HL-60 (cell line): ENCODE measurements at regions not wholly inside any gene's neighbourhood (a gene's known extent, or its start where the extent isn't known, plus 50 kb on each side); places are given as distances from the start of the nearest gene placed in this dataset.

Source experiments
- DNase-seq, 2 experiments: peaks; one replicate each; pipeline ENCODE4 v3.0.0-alpha.2; 2010 to 2020; ENCODE audit warnings: low read depth in 1 of 2, low spot score in 1 of 2
- H3K27ac ChIP-seq: fragments of 250-450 bp; sonication (Bioruptor Pico); replicated peaks from 2 replicates; pipeline ENCODE4 v1.5.1; 2020; ENCODE audit warnings: mild to moderate bottlenecking, moderate library complexity
- H3K27me3 ChIP-seq: fragments of 250-450 bp; sonication (Bioruptor Pico); 2 replicates; pipeline ENCODE4 v1.5.1; 2021; ENCODE audit warnings: mild to moderate bottlenecking, moderate library complexity; ENCODE audit not compliant: insufficient read depth, poor library complexity, severe bottlenecking
- H3K4me3 ChIP-seq: replicated peaks from 2 replicates; pipeline ENCODE4 v1.5.1; 2011; ENCODE audit warnings: mild to moderate bottlenecking, control low read depth, low read length; ENCODE audit not compliant: insufficient read depth
- GABPA ChIP-seq: IDR thresholded peaks from 2 replicates; pipeline ENCODE4 v1.6.1; 2012; ENCODE audit warnings: low read depth
- POLR2AphosphoS5 ChIP-seq: IDR thresholded peaks from 2 replicates; pipeline ENCODE4 v1.6.1; 2012; ENCODE audit warnings: low read depth
- SPI1 ChIP-seq: IDR thresholded peaks from 2 replicates; pipeline ENCODE4 v1.6.1; 2012; ENCODE audit warnings: low read depth, mild to moderate bottlenecking, borderline replicate concordance
- TF ChIP-seq, protein P1 (sequence below): IDR thresholded peaks from 2 replicates; pipeline ENCODE4 v1.6.1; 2012; ENCODE audit warnings: low read depth; ENCODE audit not compliant: insufficient replicate concordance
- TF ChIP-seq, protein P2 (sequence below): IDR thresholded peaks from one replicate; pipeline ENCODE4 v1.5.1; 2011; ENCODE audit warnings: low read length, control low read depth, inconsistent platforms; ENCODE audit not compliant: insufficient read depth

DNA sequence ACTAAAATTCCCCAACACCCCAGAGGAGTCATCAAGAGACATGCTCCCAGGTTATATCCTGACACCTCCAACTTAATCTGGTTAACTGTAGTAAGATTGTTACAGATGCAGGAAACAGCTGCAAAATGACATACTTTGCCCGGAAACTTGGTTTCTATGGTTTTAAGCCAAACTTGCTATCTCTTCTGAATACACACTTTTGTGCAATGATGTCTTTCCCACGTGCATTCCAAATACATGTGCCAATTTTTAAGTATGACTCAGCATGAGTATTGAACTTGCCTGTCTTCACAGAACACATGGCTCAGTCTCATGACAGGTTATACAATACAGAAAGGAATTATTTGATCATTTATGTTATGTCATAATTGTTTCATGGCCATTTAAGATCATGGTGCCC is 207.0 kb upstream of the DCBLD2 start:
- DNase-seq = no peak
- no peak for TF ChIP-seq GABPA
- TF ChIP-seq, protein P1, sequence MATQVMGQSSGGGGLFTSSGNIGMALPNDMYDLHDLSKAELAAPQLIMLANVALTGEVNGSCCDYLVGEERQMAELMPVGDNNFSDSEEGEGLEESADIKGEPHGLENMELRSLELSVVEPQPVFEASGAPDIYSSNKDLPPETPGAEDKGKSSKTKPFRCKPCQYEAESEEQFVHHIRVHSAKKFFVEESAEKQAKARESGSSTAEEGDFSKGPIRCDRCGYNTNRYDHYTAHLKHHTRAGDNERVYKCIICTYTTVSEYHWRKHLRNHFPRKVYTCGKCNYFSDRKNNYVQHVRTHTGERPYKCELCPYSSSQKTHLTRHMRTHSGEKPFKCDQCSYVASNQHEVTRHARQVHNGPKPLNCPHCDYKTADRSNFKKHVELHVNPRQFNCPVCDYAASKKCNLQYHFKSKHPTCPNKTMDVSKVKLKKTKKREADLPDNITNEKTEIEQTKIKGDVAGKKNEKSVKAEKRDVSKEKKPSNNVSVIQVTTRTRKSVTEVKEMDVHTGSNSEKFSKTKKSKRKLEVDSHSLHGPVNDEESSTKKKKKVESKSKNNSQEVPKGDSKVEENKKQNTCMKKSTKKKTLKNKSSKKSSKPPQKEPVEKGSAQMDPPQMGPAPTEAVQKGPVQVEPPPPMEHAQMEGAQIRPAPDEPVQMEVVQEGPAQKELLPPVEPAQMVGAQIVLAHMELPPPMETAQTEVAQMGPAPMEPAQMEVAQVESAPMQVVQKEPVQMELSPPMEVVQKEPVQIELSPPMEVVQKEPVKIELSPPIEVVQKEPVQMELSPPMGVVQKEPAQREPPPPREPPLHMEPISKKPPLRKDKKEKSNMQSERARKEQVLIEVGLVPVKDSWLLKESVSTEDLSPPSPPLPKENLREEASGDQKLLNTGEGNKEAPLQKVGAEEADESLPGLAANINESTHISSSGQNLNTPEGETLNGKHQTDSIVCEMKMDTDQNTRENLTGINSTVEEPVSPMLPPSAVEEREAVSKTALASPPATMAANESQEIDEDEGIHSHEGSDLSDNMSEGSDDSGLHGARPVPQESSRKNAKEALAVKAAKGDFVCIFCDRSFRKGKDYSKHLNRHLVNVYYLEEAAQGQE = no peak
- TF ChIP-seq, protein P2, sequence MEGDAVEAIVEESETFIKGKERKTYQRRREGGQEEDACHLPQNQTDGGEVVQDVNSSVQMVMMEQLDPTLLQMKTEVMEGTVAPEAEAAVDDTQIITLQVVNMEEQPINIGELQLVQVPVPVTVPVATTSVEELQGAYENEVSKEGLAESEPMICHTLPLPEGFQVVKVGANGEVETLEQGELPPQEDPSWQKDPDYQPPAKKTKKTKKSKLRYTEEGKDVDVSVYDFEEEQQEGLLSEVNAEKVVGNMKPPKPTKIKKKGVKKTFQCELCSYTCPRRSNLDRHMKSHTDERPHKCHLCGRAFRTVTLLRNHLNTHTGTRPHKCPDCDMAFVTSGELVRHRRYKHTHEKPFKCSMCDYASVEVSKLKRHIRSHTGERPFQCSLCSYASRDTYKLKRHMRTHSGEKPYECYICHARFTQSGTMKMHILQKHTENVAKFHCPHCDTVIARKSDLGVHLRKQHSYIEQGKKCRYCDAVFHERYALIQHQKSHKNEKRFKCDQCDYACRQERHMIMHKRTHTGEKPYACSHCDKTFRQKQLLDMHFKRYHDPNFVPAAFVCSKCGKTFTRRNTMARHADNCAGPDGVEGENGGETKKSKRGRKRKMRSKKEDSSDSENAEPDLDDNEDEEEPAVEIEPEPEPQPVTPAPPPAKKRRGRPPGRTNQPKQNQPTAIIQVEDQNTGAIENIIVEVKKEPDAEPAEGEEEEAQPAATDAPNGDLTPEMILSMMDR = no peak

DNA sequence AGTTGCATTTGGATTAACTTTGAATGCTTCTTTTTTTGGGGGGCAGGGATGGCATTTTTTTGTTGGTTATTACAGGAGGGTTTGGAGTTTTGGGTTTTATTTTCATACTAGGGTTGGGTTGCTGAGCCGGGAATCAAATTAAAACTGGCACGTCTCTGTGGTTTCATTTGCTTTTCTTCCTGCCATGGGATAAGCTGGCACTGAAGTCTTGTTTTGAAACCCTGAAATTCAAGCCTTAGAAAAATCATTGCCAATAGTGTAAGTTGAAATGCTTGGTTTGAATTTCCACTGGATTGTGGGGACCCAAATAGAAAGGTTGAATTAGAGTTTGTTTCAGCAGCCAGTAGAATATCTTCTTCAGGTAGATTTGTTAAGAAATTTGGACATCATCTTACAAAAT is 193.1 kb upstream of the DCBLD2 start:
- H3K4me3 ChIP-seq = no peak overlapping the region
- no peaks in the 10 kb centered on the region for H3K27me3 ChIP-seq
- H3K27ac ChIP-seq = no peak overlapping the region
- no peak for TF ChIP-seq POLR2AphosphoS5
- TF ChIP-seq GABPA = no peak
- TF ChIP-seq SPI1 = no peak
- TF ChIP-seq, protein P2 = no peak
- TF ChIP-seq, protein P1 = no peak
- DNase-seq = no peak

More for the DNA sequence above, 207.0 kb upstream of the DCBLD2 start:
- Histone ChIP-seq H3K27ac (no peak overlapping the region), H3K27me3 (peaks cover 3% of the 10 kb centered on the region), H3K4me3 (no peak overlapping the region)

DNA sequence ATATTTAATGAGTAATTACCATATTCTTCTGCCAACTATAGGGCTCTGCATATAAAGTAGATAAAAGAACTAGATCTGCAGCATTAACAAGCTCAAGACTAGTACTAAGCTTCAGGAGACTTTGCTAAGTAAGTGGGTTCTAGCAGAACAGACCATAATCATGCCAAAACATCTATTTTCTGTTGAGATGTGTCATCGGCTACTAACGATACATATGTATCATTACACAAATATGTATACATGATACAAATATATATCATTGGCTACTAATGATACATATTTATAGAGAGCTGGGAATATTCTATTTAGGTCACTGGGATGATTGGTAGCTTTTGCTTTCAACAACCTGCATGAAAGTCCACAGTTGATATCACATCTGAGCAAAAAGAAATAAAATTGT is 185.8 kb upstream of the DCBLD2 start:
- no peak overlapping the region for H3K27ac ChIP-seq
- no peak for TF ChIP-seq GABPA
- TF ChIP-seq, protein P2 = no peak
- no peak for TF ChIP-seq POLR2AphosphoS5
- no peak for TF ChIP-seq SPI1
- TF ChIP-seq, protein P1 = no peak
- H3K4me3 ChIP-seq = no peak overlapping the region
- no peaks in the 10 kb centered on the region for H3K27me3 ChIP-seq
- DNase-seq = no peak
